KMS-11 (cell line): ENCODE measurements at regions not wholly inside any gene's neighbourhood (a gene's known extent, or its start where the extent isn't known, plus 50 kb on each side); places are given as distances from the start of the nearest gene placed in this dataset.

ENCODE experiments used
- H2AFZ ChIP-seq: fragments of 200-600 bp; sonication (generic); 2 replicates; pipeline ENCODE4 v1.6.1; 2016; ENCODE audit warnings: antibody characterized with exemption, mixed run types, low read depth
- H3K27ac ChIP-seq: fragments of 200-600 bp; sonication (generic); 2 replicates; pipeline ENCODE4 v1.6.1; 2016; ENCODE audit warnings: mild to moderate bottlenecking, mixed run types
- H3K27me3 ChIP-seq: fragments of 200-600 bp; sonication (generic); 2 replicates; pipeline ENCODE4 v1.6.1; 2017; ENCODE audit warnings: mild to moderate bottlenecking, low read depth, mixed run types, moderate library complexity; ENCODE audit not compliant: insufficient read depth
- H3K36me3 ChIP-seq: fragments of 200-600 bp; sonication (generic); 2 replicates; pipeline ENCODE4 v1.6.1; 2017; ENCODE audit warnings: mild to moderate bottlenecking, mixed run types; ENCODE audit not compliant: insufficient read depth
- H3K4me1 ChIP-seq: fragments of 200-600 bp; sonication (generic); 2 replicates; pipeline ENCODE4 v1.6.1; 2016; ENCODE audit warnings: mild to moderate bottlenecking, low read depth, mixed run types; ENCODE audit not compliant: poor library complexity, severe bottlenecking
- H3K4me2 ChIP-seq: fragments of 200-600 bp; sonication (generic); 2 replicates; pipeline ENCODE4 v1.7.0; 2016; ENCODE audit warnings: mild to moderate bottlenecking, mixed run types
- H3K4me3 ChIP-seq: fragments of 200-600 bp; sonication (generic); IDR thresholded peaks from 2 replicates; pipeline ENCODE4 v1.6.1; 2017; ENCODE audit warnings: low read depth, low read length, mixed read lengths; ENCODE audit not compliant: insufficient read depth
- H3K79me2 ChIP-seq: fragments of 200-600 bp; sonication (generic); 2 replicates; pipeline ENCODE4 v1.6.1; 2016; ENCODE audit warnings: low read depth, mixed run types; ENCODE audit not compliant: insufficient read depth
- H3K9ac ChIP-seq: fragments of 200-600 bp; sonication (generic); 2 replicates; pipeline ENCODE4 v1.6.1; 2016; ENCODE audit warnings: mild to moderate bottlenecking, mixed run types
- H4K20me1 ChIP-seq: fragments of 200-600 bp; sonication (generic); 2 replicates; pipeline ENCODE4 v1.6.1; 2016; ENCODE audit warnings: mild to moderate bottlenecking, mixed run types; ENCODE audit not compliant: insufficient read depth
- CTCF ChIP-seq: fragments of 200-600 bp; sonication (generic); conservative IDR thresholded peaks from 2 replicates; pipeline ENCODE4 v1.6.1; 2017; ENCODE audit warnings: low read depth, mild to moderate bottlenecking, antibody characterized with exemption, low read length, moderate library complexity, mixed read lengths

GRCh38 chr9:82549174-82549821, 513.6 kb downstream of the RASEF start:
- Histone ChIP-seq H3K36me3 (no peaks in the 10 kb centered on the region), H2AFZ (no peak overlapping the region), H3K4me1 (no peaks in the 10 kb centered on the region)

GRCh38 chr9:82552784-82553183, 510.2 kb downstream of the RASEF start:
- Histone ChIP-seq H3K79me2 (no peaks in the 10 kb centered on the region), H3K27ac (no peak overlapping the region), H3K4me2 (no peak overlapping the region), H3K27me3 (no peaks in the 10 kb centered on the region), H3K9ac (no peak overlapping the region), H3K4me1 (no peaks in the 10 kb centered on the region), H4K20me1 (no peaks in the 10 kb centered on the region), H2AFZ (no peak overlapping the region), H3K4me3 (no peak overlapping the region), H3K36me3 (no peaks in the 10 kb centered on the region)
- no peak for TF ChIP-seq CTCF

More at GRCh38 chr9:82549174-82549821, 513.6 kb downstream of the RASEF start:
- Histone ChIP-seq H3K4me2 (no peak overlapping the region), H3K27me3 (no peaks in the 10 kb centered on the region), H3K4me3 (no peak overlapping the region), H4K20me1 (no peaks in the 10 kb centered on the region), H3K79me2 (no peaks in the 10 kb centered on the region), H3K9ac (no peak overlapping the region), H3K27ac (no peak overlapping the region)
- TF ChIP-seq CTCF = no peak

- Histone ChIP-seq H3K4me1 (no peaks in the 10 kb centered on the region), H2AFZ (no peak overlapping the region), H3K27ac (no peak overlapping the region), H3K27me3 (no peaks in the 10 kb centered on the region), H3K9ac (no peak overlapping the region), H4K20me1 (no peaks in the 10 kb centered on the region), H3K36me3 (no peaks in the 10 kb centered on the region), H3K79me2 (no peaks in the 10 kb centered on the region), H3K4me2 (no peak overlapping the region), H3K4me3 (no peak overlapping the region)
- no peak for TF ChIP-seq CTCF
Observed at GRCh38 chr9:82553654-82554366, 509.1 kb downstream of the RASEF start.

GRCh38 chr9:82554381-82554780, 508.6 kb downstream of the RASEF start:
- Histone ChIP-seq H3K79me2 (no peaks in the 10 kb centered on the region), H3K36me3 (no peaks in the 10 kb centered on the region), H3K4me3 (no peak overlapping the region), H3K27ac (no peak overlapping the region), H3K4me1 (no peaks in the 10 kb centered on the region), H4K20me1 (no peaks in the 10 kb centered on the region), H3K27me3 (no peaks in the 10 kb centered on the region), H3K4me2 (no peak overlapping the region), H2AFZ (no peak overlapping the region), H3K9ac (no peak overlapping the region)
- TF ChIP-seq CTCF = no peak
